ENCODE measurements at regions not wholly inside any gene's neighbourhood (a gene's known extent, or its start where the extent isn't known, plus 50 kb on each side); places are given as distances from the start of the nearest gene placed in this dataset.
"Not testable (repeated sequence)": the region's sequence is repeated elsewhere in the genome, so short reads cannot be mapped to it uniquely, and the experiment has no call there.

DNA sequence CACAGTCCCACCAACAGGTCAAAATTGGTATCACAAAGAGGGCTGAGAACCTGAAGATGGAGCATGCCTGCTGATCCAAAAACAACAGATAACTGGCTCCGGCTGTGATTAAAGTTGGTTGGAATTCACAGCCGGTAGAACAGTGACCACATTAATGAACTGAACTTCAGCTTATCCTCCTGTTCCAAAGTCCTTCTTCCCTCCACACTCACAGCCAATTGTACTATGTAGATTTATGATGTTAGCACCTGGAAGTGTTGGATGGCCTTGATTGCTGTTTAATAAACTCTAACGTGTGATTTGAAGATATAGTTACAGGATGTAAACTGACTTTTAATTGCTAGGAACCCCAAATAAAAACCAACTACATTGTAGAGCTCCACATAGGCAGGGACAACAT is 367.3 kb upstream of the FRG2C start:
- TF ChIP-seq, protein P1, sequence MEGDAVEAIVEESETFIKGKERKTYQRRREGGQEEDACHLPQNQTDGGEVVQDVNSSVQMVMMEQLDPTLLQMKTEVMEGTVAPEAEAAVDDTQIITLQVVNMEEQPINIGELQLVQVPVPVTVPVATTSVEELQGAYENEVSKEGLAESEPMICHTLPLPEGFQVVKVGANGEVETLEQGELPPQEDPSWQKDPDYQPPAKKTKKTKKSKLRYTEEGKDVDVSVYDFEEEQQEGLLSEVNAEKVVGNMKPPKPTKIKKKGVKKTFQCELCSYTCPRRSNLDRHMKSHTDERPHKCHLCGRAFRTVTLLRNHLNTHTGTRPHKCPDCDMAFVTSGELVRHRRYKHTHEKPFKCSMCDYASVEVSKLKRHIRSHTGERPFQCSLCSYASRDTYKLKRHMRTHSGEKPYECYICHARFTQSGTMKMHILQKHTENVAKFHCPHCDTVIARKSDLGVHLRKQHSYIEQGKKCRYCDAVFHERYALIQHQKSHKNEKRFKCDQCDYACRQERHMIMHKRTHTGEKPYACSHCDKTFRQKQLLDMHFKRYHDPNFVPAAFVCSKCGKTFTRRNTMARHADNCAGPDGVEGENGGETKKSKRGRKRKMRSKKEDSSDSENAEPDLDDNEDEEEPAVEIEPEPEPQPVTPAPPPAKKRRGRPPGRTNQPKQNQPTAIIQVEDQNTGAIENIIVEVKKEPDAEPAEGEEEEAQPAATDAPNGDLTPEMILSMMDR (IDR thresholded peaks at IDR 0.05), result no peak
- no peak for ATAC-seq (ENCODE audit: low FRiP score)
- DNase-seq (ENCODE audit: low spot score), result no peak

- DNase-seq (ENCODE audit: low spot score), result no peak
- TF ChIP-seq, protein P1 (IDR thresholded peaks at IDR 0.05), result no peak
- ATAC-seq (ENCODE audit: low FRiP score), result no peak
Observed at GRCh38 chr3:75300606-75301005, 363.5 kb upstream of the FRG2C start.

- DNase-seq (ENCODE audit: low spot score); ATAC-seq (ENCODE audit: low FRiP score): not testable (repeated sequence)
Observed at GRCh38 chr3:75301050-75301449, 363.1 kb upstream of the FRG2C start.

DNA sequence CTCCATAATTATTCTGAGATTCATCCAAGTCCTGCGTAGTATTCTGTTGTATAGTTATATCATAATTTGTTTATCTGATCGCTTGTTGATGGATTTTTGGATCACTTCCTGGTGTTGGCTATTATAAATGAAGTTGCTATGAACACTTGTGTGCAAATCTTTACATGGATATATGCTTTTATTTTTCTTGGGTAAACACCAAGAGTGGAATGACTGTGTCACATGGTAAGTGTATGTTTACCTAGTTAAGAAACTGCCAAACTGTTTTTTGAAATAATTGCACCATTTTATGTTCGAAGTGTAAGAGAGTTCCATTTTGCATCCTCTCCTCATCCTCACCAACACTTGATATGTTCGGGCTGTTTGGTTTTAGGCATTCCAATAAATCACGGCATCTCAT is 360.4 kb upstream of the FRG2C start:
- DNase-seq (ENCODE audit: low spot score), result no peak
- no peak for ATAC-seq (ENCODE audit: low FRiP score)
- TF ChIP-seq, protein P1 (IDR thresholded peaks at IDR 0.05), result no peak

- DNase-seq (ENCODE audit: low spot score) (no peak), ATAC-seq (ENCODE audit: low FRiP score) (no peak)
- TF ChIP-seq, protein P1 (IDR thresholded peaks at IDR 0.05), result no peak
Observed at GRCh38 chr3:75305901-75306300, 358.2 kb upstream of the FRG2C start.

DNA sequence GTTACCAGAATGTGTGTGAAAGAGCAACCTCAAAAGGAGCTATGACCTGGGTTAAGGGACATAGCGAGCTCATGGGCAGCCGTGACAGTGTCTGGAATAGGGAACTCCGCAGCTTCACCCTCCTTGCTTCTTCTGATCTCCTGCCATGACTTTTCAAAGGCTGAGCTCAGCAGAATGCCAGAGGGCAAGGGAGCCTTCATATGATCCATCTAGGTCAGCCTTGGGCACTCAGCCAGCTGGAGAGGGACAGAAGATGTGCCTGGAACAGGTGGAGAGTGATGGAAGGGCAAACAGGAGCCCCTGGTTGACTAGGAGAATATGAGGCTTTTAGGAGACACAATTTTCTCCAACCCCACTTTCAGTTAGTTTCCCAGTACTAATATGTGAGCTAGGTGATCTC is 352.8 kb upstream of the FRG2C start:
- ATAC-seq (ENCODE audit: low FRiP score); DNase-seq (ENCODE audit: low spot score): not testable (repeated sequence)

DNA sequence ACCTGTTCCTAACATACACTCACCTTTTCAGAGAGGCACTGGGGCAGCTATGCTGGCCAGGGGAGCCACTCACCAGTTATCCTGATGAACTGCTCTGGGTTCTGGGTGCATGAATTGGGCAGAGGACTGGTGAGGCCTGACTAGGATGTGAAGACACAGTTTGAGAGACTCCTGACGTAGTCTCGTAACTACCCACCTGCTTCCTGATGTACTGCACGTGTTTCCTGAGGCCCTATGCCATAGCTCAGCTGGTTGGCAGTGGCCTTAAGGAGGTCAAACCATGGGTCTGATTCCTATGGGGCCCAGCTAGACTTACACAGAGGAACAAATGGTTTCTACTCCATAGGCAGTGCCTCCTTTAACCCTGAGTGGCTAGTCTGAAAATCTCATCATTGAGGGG is 351.7 kb upstream of the FRG2C start:
- DNase-seq (ENCODE audit: low spot score); ATAC-seq (ENCODE audit: low FRiP score): not testable (repeated sequence)

GRCh38 chr3:75319776-75320175 is 344.4 kb upstream of the FRG2C start:
- DNase-seq (ENCODE audit: low spot score); ATAC-seq (ENCODE audit: low FRiP score): not testable (repeated sequence)

- no peak for ATAC-seq (ENCODE audit: low FRiP score)
- no peak for DNase-seq (ENCODE audit: low spot score)
- TF ChIP-seq, protein P1 (IDR thresholded peaks at IDR 0.05), result no peak
Observed at GRCh38 chr3:75320369-75320768, 343.8 kb upstream of the FRG2C start.
